ENCODE measurements at regions not wholly inside any gene's neighbourhood (a gene's known extent, or its start where the extent isn't known, plus 50 kb on each side); places are given as distances from the start of the nearest gene placed in this dataset.

DNA sequence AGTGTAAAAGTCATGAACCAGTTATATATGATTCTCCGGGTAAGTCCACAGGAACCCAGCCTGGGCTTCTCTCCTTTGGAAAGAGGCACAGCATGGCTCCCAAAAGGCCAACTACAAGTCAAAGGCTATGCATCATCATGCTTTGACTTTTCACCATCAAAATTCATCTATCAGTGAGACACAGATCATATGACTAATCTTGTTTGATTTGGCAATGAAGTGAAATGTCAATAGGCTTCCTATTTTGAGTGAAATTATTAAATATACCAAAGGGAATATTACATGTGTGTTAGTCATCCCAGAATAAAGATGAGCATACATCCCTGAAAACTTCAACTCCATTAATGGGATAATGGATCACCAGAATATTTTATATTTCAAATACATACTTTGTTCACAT is 83.5 kb upstream of the ADGRL2 start:
- TF ChIP-seq, protein P1, sequence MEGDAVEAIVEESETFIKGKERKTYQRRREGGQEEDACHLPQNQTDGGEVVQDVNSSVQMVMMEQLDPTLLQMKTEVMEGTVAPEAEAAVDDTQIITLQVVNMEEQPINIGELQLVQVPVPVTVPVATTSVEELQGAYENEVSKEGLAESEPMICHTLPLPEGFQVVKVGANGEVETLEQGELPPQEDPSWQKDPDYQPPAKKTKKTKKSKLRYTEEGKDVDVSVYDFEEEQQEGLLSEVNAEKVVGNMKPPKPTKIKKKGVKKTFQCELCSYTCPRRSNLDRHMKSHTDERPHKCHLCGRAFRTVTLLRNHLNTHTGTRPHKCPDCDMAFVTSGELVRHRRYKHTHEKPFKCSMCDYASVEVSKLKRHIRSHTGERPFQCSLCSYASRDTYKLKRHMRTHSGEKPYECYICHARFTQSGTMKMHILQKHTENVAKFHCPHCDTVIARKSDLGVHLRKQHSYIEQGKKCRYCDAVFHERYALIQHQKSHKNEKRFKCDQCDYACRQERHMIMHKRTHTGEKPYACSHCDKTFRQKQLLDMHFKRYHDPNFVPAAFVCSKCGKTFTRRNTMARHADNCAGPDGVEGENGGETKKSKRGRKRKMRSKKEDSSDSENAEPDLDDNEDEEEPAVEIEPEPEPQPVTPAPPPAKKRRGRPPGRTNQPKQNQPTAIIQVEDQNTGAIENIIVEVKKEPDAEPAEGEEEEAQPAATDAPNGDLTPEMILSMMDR (conservative IDR thresholded peaks at IDR 0.05) = no peak
- no peak overlapping the region for H3K27ac ChIP-seq

DNA sequence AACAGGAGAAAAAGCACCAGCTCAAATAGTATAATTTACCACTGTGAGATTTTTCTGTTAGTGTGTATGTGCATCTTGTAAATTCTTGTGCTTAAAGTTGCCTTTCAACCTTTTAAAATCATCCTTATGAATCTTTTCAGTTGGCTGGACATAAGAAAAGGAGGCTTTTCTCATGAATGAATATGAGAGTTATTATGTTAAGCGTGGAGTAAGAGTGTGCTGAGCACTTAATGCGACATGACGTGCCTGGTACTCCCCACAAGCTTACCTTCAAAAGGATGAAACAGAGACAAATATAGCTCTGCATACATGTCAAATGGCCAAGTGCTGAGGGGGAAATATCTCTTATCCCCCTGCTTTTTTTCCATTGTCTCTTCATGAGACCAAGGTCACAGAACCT is 85.3 kb upstream of the ADGRL2 start:
- H3K27ac ChIP-seq = no peak overlapping the region
- TF ChIP-seq, protein P1 (conservative IDR thresholded peaks at IDR 0.05) = no peak

DNA sequence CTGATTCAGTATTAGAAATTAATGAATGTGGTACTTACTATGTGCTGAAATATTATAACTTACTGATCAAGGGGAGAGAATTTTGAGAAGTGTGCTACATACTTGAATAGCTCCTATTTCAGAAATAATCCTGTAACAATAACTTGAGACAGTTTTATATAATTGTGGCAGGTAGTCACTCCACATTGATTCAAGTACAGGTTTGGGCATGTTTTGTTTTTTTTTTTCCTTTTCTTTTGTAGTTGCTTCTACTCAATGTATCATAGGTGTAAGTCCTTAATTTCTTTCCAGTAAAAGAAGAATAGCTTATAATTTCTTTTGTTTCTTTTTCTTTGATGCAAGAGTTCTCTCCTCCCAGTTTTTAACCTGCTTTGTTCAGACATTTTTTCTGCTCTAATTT is 86.1 kb upstream of the ADGRL2 start:
- no peak overlapping the region for H3K27ac ChIP-seq
- TF ChIP-seq, protein P1 (conservative IDR thresholded peaks at IDR 0.05) = no peak

DNA sequence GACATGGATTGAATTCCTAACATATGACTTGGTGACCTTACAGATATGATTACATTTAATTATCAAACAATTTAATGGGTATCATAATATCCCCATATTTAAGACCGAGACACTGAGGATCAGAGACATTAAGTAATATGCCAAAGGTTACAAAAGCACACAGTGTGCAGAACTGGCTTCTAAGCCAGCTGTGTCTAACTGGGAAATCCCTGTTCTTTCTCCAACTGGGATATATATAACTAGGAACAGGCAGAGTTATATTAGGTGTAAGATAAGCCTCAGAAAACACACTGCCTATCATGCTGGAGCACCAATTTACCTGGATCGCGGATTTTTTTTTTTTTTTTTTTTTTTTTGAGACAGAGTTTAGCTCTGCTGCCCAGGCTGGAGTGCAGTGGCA is 88.3 kb upstream of the ADGRL2 start:
- TF ChIP-seq, protein P1 (conservative IDR thresholded peaks at IDR 0.05) = no peak
- H3K27ac ChIP-seq = no peak overlapping the region

DNA sequence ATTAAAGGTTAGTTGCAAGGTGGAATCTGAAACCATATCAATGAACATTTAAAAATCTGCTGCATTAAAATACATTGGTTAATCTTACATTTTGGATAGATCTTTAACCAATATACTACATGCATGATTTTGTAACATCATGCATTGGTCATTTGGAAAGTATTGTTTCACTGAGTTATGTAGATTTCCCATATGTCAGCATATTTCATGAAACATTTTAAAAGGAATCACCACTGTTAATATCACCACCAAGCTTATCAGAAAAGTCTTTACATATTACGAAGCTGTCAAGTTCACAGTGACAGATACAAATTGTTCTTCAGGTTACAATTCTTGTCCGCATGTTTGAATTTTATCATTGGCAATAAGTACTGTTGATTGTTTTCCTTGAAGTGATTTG is 89.9 kb upstream of the ADGRL2 start:
- TF ChIP-seq, protein P1 (conservative IDR thresholded peaks at IDR 0.05) = no peak
- no peak overlapping the region for H3K27ac ChIP-seq

DNA sequence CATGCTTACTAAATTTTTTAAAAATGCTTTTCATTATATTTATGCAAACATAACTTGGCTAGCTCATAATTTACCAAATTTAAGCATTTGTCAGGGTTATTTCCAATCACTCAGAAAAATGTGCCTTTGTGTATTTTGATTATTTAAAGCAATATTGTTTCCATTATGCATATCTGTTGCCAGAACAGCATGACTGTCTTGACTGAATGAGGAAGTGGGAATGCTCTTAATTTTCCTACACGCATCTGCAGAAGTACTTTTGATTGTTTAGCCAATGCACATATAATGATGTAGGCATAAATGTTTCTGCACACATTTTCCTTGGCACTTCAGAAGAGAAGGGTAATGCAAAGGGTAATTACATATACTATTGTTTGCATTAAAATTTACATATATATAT is 92.5 kb upstream of the ADGRL2 start:
- no peak overlapping the region for H3K27ac ChIP-seq

DNA sequence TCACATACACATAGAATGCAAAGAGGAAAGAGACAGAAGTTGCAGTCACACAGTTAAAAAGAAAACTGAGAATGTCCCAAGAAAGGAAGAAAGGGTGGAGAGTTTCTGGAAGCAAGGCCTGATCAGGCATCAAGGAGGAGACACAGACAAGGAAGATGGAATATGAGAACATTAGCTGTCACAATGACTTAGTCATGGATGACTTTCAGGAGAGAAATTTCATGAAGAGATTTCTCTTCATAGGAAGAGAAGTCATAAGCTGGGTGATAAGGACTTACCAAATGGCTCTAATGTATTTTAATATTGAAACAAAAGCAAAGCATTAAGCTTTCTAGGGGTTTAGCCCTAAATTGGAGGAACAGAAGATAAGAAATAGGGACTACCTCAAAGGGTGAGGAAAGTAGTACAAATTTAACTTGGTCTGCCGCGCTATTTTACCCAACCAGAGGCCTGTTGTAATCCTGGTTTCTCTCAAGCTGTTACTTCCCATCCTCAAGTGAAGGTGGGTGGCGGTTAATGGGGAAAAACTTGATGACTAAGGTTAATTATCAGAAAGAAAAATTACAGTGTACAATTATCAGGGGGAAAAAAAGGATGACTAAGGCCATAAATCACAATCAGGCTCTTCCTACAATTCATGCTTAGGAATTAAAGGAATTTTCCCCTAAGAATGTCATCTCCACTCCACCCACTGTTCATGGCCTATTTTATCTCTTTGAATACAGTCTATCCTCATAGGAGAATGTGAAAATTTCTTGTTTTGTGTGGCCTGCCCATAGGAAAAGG is 93.9 kb upstream of the ADGRL2 start:
- no peak overlapping the region for H3K27ac ChIP-seq
- TF ChIP-seq, protein P1 (conservative IDR thresholded peaks at IDR 0.05) = no peak

More for the DNA sequence above, 92.5 kb upstream of the ADGRL2 start:
- TF ChIP-seq, protein P1 (conservative IDR thresholded peaks at IDR 0.05) = no peak
